ENCODE measurements at regions not wholly inside any gene's neighbourhood (a gene's known extent, or its start where the extent isn't known, plus 50 kb on each side); places are given as distances from the start of the nearest gene placed in this dataset.

GRCh38 chr3:83877910-83878309 lies 1080.9 kb upstream of the CADM2 start:
- no peak for TF ChIP-seq ZFP37 (tag by site-specific recombination; IDR thresholded peaks at IDR 0.05)
- no peak for TF ChIP-seq ZNF654 (tag by site-specific recombination; IDR thresholded peaks at IDR 0.05; ENCODE audit: low read depth)
- no peak for TF ChIP-seq PRDM10 (tag by site-specific recombination; IDR thresholded peaks at IDR 0.05)
- no peak for TF ChIP-seq GLIS1 (tag by site-specific recombination; IDR thresholded peaks at IDR 0.05)
- TF ChIP-seq CTCF (tag by site-specific recombination; IDR thresholded peaks at IDR 0.05) = no peak
- TF ChIP-seq ZNF585B (tag by site-specific recombination; IDR thresholded peaks at IDR 0.05) = no peak
- no peak for TF ChIP-seq ZNF830 (tag by site-specific recombination; IDR thresholded peaks at IDR 0.05; ENCODE audit: low read depth)
- no peak for TF ChIP-seq REST (tag by site-specific recombination; IDR thresholded peaks at IDR 0.05)
- TF ChIP-seq ZNF302 (tag by site-specific recombination; IDR thresholded peaks at IDR 0.05; ENCODE audit: low read depth) = no peak

All from HEK293 (cell line).